Aorta (tissue), 5 donors: ENCODE measurements at regions not wholly inside any gene's neighbourhood (a gene's known extent, or its start where the extent isn't known, plus 50 kb on each side); places are given as distances from the start of the nearest gene placed in this dataset.

Experiments
- ATAC-seq: fragments of 200-7000 bp; cut with Tn5 transposase; one replicate; pipeline ENCODE4 v1.9.1; 2022; ENCODE audit warnings: moderate library complexity; ENCODE audit not compliant: low FRiP score
- DNase-seq, 2 donors: peaks; one replicate each; pipeline ENCODE4 v3.0.0-alpha.2; 2020
- H3K27ac ChIP-seq, 2 donors: one replicate each; pipeline ENCODE4 v1.5.1; 2013; ENCODE audit warnings: low read length in 2 of 2, mild to moderate bottlenecking in 2 of 2, moderate library complexity in 2 of 2, control low read depth in 1 of 2, inconsistent platforms in 1 of 2, low read depth in 1 of 2
- H3K27me3 ChIP-seq, 2 donors: one replicate each; pipeline ENCODE4 v1.6.1; 2013; ENCODE audit warnings: control low read depth in 1 of 2, low read length in 1 of 2, mild to moderate bottlenecking in 1 of 2, moderate library complexity in 1 of 2; ENCODE audit not compliant: insufficient read depth in 2 of 2, control insufficient read depth in 1 of 2
- H3K36me3 ChIP-seq, 2 donors: one replicate each; pipeline ENCODE4 v1.6.1; 2013; ENCODE audit warnings: control low read depth in 1 of 2, low read length in 1 of 2, mild to moderate bottlenecking in 1 of 2; ENCODE audit not compliant: insufficient read depth in 2 of 2, control insufficient read depth in 1 of 2
- H3K4me1 ChIP-seq, 2 donors: one replicate each; pipeline ENCODE4 v1.6.1; 2013; ENCODE audit warnings: low read length in 2 of 2, control low read depth in 1 of 2, mild to moderate bottlenecking in 1 of 2, moderate library complexity in 1 of 2; ENCODE audit not compliant: insufficient read depth in 2 of 2, control insufficient read depth in 1 of 2
- H3K4me3 ChIP-seq, 2 donors: one replicate each; pipeline ENCODE4 v1.5.1; 2013; ENCODE audit warnings: low read length in 2 of 2, control low read depth in 1 of 2, mild to moderate bottlenecking in 1 of 2
- H3K9me3 ChIP-seq: one replicate; pipeline ENCODE4 v1.6.1; 2013; ENCODE audit warnings: mild to moderate bottlenecking, low read length; ENCODE audit not compliant: control insufficient read depth
- WGBS, 2 donors: extraction: QIAGEN DNeasy Blood & Tissue Kit; methylation state at CpG; one replicate each; pipeline ENCODE4 v1.1.7; 2013; 5-methylcytosine and 5-hydroxymethylcytosine counted together
- intact Hi-C, 2 donors: fragments of 100-400 bp; cut with DNase I; formaldehyde crosslinking; loops; one replicate each; pipeline versions ENCODE4 v1.14.2 to v1.15.0; 2022
- donor health status: healthy with polysubstance abuse.
- donor health status: Bipolar disorder and iron deficiency.
- donor health status: DM: no; HTN: no; CAD: no.
- donor health status: DM: no; HTN: no; CAD: no.
- donor health status: DM: yes; HTN: yes; CAD: no.

- no peak overlapping the region for H3K4me3 ChIP-seq
- 31 to 38% methylated on average over 2 of the region's 2 CpGs for WGBS, 2 donors
- ATAC-seq (no peak), DNase-seq (no peak)
- intact Hi-C loops: no loop called here
- no peaks in the 10 kb centered on the region for H3K9me3 ChIP-seq
- no peaks in the 10 kb centered on the region for H3K36me3 ChIP-seq
- no peak overlapping the region for H3K27ac ChIP-seq
- H3K27me3 ChIP-seq: no peaks in the 10 kb centered on the region
- no peaks in the 10 kb centered on the region for H3K4me1 ChIP-seq
These were observed 98.7 kb upstream of the FUT9 start for GRCh38 chr6:95917034-95917433.

- intact Hi-C loops: no loop called here
- H3K36me3 ChIP-seq: no peaks in the 10 kb centered on the region
- no peak overlapping the region for H3K27ac ChIP-seq
- no peak overlapping the region for H3K4me3 ChIP-seq
- DNase-seq (no peak), ATAC-seq (no peak)
- H3K9me3 ChIP-seq: no peaks in the 10 kb centered on the region
- H3K4me1 ChIP-seq: no peaks in the 10 kb centered on the region
- WGBS, 2 donors: 73 to 79% methylated on average over 1 of the region's 1 CpG
- no peaks in the 10 kb centered on the region for H3K27me3 ChIP-seq
These were observed 92.3 kb upstream of the FUT9 start for GRCh38 chr6:95923518-95923917.

GRCh38 chr6:95935736-95936135 is 80.0 kb upstream of the FUT9 start:
- Histone ChIP-seq H3K4me3 (no peak overlapping the region), H3K36me3 (no peaks in the 10 kb centered on the region), H3K27me3 (no peaks in the 10 kb centered on the region), H3K27ac (no peak overlapping the region), H3K9me3 (no peaks in the 10 kb centered on the region), H3K4me1 (no peaks in the 10 kb centered on the region)
- WGBS, 2 donors: 60 to 80% methylated on average over 2 of the region's 2 CpGs
- ATAC-seq (no peak), DNase-seq (no peak)
- intact Hi-C loops: no loop called here

GRCh38 chr6:95946906-95947305 is 68.9 kb upstream of the FUT9 start:
- WGBS, 2 donors: 86 to 91% methylated on average over 2 of the region's 2 CpGs
- Histone ChIP-seq H3K9me3 (no peaks in the 10 kb centered on the region), H3K4me1 (no peaks in the 10 kb centered on the region), H3K36me3 (no peaks in the 10 kb centered on the region), H3K27ac (no peak overlapping the region), H3K27me3 (no peaks in the 10 kb centered on the region), H3K4me3 (no peak overlapping the region)
- intact Hi-C loops: no loop called here
- ATAC-seq: no peak
- DNase-seq: no peak

- H3K4me1 ChIP-seq: no peaks in the 10 kb centered on the region
- intact Hi-C loops: no loop called here
- WGBS, 2 donors: 64 to 68% methylated on average over 1 of the region's 1 CpG
- no peak overlapping the region for H3K4me3 ChIP-seq
- H3K27me3 ChIP-seq: no peaks in the 10 kb centered on the region
- no peaks in the 10 kb centered on the region for H3K9me3 ChIP-seq
- no peak overlapping the region for H3K27ac ChIP-seq
- ATAC-seq (no peak), DNase-seq (no peak)
- no peaks in the 10 kb centered on the region for H3K36me3 ChIP-seq
These were observed 67.5 kb upstream of the FUT9 start for GRCh38 chr6:95948324-95948723.

GRCh38 chr6:95949985-95950384 is 65.8 kb upstream of the FUT9 start:
- no peak for DNase-seq

GRCh38 chr6:95958686-95959085 is 57.1 kb upstream of the FUT9 start:
- Histone ChIP-seq H3K9me3 (no peaks in the 10 kb centered on the region), H3K27ac (no peak overlapping the region), H3K27me3 (no peaks in the 10 kb centered on the region), H3K36me3 (no peaks in the 10 kb centered on the region), H3K4me1 (no peaks in the 10 kb centered on the region), H3K4me3 (no peak overlapping the region)
- 5 to 16% methylated on average over 1 of the region's 1 CpG for WGBS, 2 donors
- DNase-seq: no peak
- intact Hi-C loops: no loop called here
- ATAC-seq: no peak

More at GRCh38 chr6:95949985-95950384, 65.8 kb upstream of the FUT9 start:
- Histone ChIP-seq H3K36me3 (no peaks in the 10 kb centered on the region), H3K4me1 (no peaks in the 10 kb centered on the region), H3K27ac (no peak overlapping the region), H3K9me3 (no peaks in the 10 kb centered on the region), H3K4me3 (no peak overlapping the region), H3K27me3 (no peaks in the 10 kb centered on the region)
- no peak for ATAC-seq
- WGBS, 2 donors: 65 to 67% methylated on average over 2 of the region's 2 CpGs
- intact Hi-C loops: no loop called here

GRCh38 chr6:95959261-95959660 is 56.5 kb upstream of the FUT9 start:
- DNase-seq: no peak
- Histone ChIP-seq H3K4me1 (no peaks in the 10 kb centered on the region), H3K27me3 (no peaks in the 10 kb centered on the region), H3K4me3 (no peak overlapping the region), H3K9me3 (no peaks in the 10 kb centered on the region), H3K36me3 (no peaks in the 10 kb centered on the region), H3K27ac (no peak overlapping the region)
- ATAC-seq: no peak
- intact Hi-C loops: no loop called here
